ENCODE measurements at regions not wholly inside any gene's neighbourhood (a gene's known extent, or its start where the extent isn't known, plus 50 kb on each side); places are given as distances from the start of the nearest gene placed in this dataset.

GRCh38 chr14:101332281-101332680 is 229.0 kb upstream of the DIO3 start:
- no peak for DNase-seq (ENCODE audit: low read depth)
- Histone ChIP-seq H3K4me3 (ENCODE audit: low read length) (no peak overlapping the region), H3K27me3 (replicated peaks; ENCODE audit: control insufficient read depth, insufficient read depth, low read length) (peaks cover 17% of the 10 kb centered on the region), H3K36me3 (ENCODE audit: control insufficient read depth, insufficient read depth, low read length, severe bottlenecking) (no peaks in the 10 kb centered on the region), H3K9me3 (ENCODE audit: control insufficient read depth, low read length) (no peaks in the 10 kb centered on the region), H3K4me1 (ENCODE audit: control insufficient read depth, insufficient read depth, low read length) (peaks cover 2% of the 10 kb centered on the region), H3K9ac (ENCODE audit: low read length) (no peak overlapping the region)

- no peaks in the 10 kb centered on the region for H3K9me3 ChIP-seq (ENCODE audit: control insufficient read depth, low read length)
- no peaks in the 10 kb centered on the region for H3K36me3 ChIP-seq (ENCODE audit: control insufficient read depth, insufficient read depth, low read length, severe bottlenecking)
- H3K9ac ChIP-seq (ENCODE audit: low read length): no peak overlapping the region
- H3K4me3 ChIP-seq (ENCODE audit: low read length): no peak overlapping the region
- peaks cover 2% of the 10 kb centered on the region for H3K4me1 ChIP-seq (ENCODE audit: control insufficient read depth, insufficient read depth, low read length)
- no peak for DNase-seq (ENCODE audit: low read depth)
- H3K27me3 ChIP-seq (replicated peaks; ENCODE audit: control insufficient read depth, insufficient read depth, low read length): peaks cover 14% of the 10 kb centered on the region
Observed at GRCh38 chr14:101333335-101334280, 227.7 kb upstream of the DIO3 start.

- no peak overlapping the region for H3K4me3 ChIP-seq (ENCODE audit: low read length)
- H3K36me3 ChIP-seq (ENCODE audit: control insufficient read depth, insufficient read depth, low read length, severe bottlenecking): no peaks in the 10 kb centered on the region
- H3K27me3 ChIP-seq (replicated peaks; ENCODE audit: control insufficient read depth, insufficient read depth, low read length): peaks cover 20% of the 10 kb centered on the region
- peaks cover 2% of the 10 kb centered on the region for H3K4me1 ChIP-seq (ENCODE audit: control insufficient read depth, insufficient read depth, low read length)
- DNase-seq (ENCODE audit: low read depth): no peak
- H3K9ac ChIP-seq (ENCODE audit: low read length): no peak overlapping the region
- H3K9me3 ChIP-seq (ENCODE audit: control insufficient read depth, low read length): no peaks in the 10 kb centered on the region
Observed at GRCh38 chr14:101334656-101335055, 226.6 kb upstream of the DIO3 start.

GRCh38 chr14:101335061-101335661 is 226.1 kb upstream of the DIO3 start:
- Histone ChIP-seq H3K9ac (ENCODE audit: low read length) (no peak overlapping the region), H3K36me3 (ENCODE audit: control insufficient read depth, insufficient read depth, low read length, severe bottlenecking) (no peaks in the 10 kb centered on the region), H3K4me1 (ENCODE audit: control insufficient read depth, insufficient read depth, low read length) (peaks cover 2% of the 10 kb centered on the region), H3K27me3 (replicated peaks; ENCODE audit: control insufficient read depth, insufficient read depth, low read length) (peaks cover 21% of the 10 kb centered on the region), H3K9me3 (ENCODE audit: control insufficient read depth, low read length) (no peaks in the 10 kb centered on the region), H3K4me3 (ENCODE audit: low read length) (no peak overlapping the region)
- DNase-seq (ENCODE audit: low read depth): no peak

- H3K27me3 ChIP-seq (replicated peaks; ENCODE audit: control insufficient read depth, insufficient read depth, low read length): peaks cover 27% of the 10 kb centered on the region
- H3K36me3 ChIP-seq (ENCODE audit: control insufficient read depth, insufficient read depth, low read length, severe bottlenecking): no peaks in the 10 kb centered on the region
- H3K4me1 ChIP-seq (ENCODE audit: control insufficient read depth, insufficient read depth, low read length): peaks cover 2% of the 10 kb centered on the region
- no peak overlapping the region for H3K9ac ChIP-seq (ENCODE audit: low read length)
- DNase-seq (ENCODE audit: low read depth): no peak
- no peak overlapping the region for H3K4me3 ChIP-seq (ENCODE audit: low read length)
- no peaks in the 10 kb centered on the region for H3K9me3 ChIP-seq (ENCODE audit: control insufficient read depth, low read length)
Observed at GRCh38 chr14:101336183-101336582, 225.1 kb upstream of the DIO3 start.

GRCh38 chr14:101337053-101337452 is 224.2 kb upstream of the DIO3 start:
- no peak for DNase-seq (ENCODE audit: low read depth)
- Histone ChIP-seq H3K27me3 (replicated peaks; ENCODE audit: control insufficient read depth, insufficient read depth, low read length) (peaks cover 27% of the 10 kb centered on the region), H3K4me3 (ENCODE audit: low read length) (no peak overlapping the region), H3K9me3 (ENCODE audit: control insufficient read depth, low read length) (no peaks in the 10 kb centered on the region), H3K36me3 (ENCODE audit: control insufficient read depth, insufficient read depth, low read length, severe bottlenecking) (no peaks in the 10 kb centered on the region), H3K4me1 (ENCODE audit: control insufficient read depth, insufficient read depth, low read length) (peaks cover 2% of the 10 kb centered on the region), H3K9ac (ENCODE audit: low read length) (no peak overlapping the region)

- no peak for DNase-seq (ENCODE audit: low read depth)
- H3K4me1 ChIP-seq (ENCODE audit: control insufficient read depth, insufficient read depth, low read length): peaks cover 4% of the 10 kb centered on the region
- H3K9ac ChIP-seq (ENCODE audit: low read length): no peak overlapping the region
- peaks cover 21% of the 10 kb centered on the region for H3K27me3 ChIP-seq (replicated peaks; ENCODE audit: control insufficient read depth, insufficient read depth, low read length)
- peaks cover 4% of the 10 kb centered on the region for H3K9me3 ChIP-seq (ENCODE audit: control insufficient read depth, low read length)
- no peaks in the 10 kb centered on the region for H3K36me3 ChIP-seq (ENCODE audit: control insufficient read depth, insufficient read depth, low read length, severe bottlenecking)
- no peak overlapping the region for H3K4me3 ChIP-seq (ENCODE audit: low read length)
Observed at GRCh38 chr14:101340556-101340955, 220.7 kb upstream of the DIO3 start.

- Histone ChIP-seq H3K9ac (ENCODE audit: low read length) (no peak overlapping the region), H3K27me3 (replicated peaks; ENCODE audit: control insufficient read depth, insufficient read depth, low read length) (no peaks in the 10 kb centered on the region)
- no peak for DNase-seq (ENCODE audit: low read depth)
Observed at GRCh38 chr14:101347893-101348777, 213.2 kb upstream of the DIO3 start.

GRCh38 chr14:101349108-101349507 is 212.2 kb upstream of the DIO3 start:
- Histone ChIP-seq H3K9ac (ENCODE audit: low read length) (no peak overlapping the region), H3K4me1 (ENCODE audit: control insufficient read depth, insufficient read depth, low read length) (no peaks in the 10 kb centered on the region), H3K4me3 (ENCODE audit: low read length) (no peak overlapping the region), H3K9me3 (ENCODE audit: control insufficient read depth, low read length) (peaks cover 23% of the 10 kb centered on the region), H3K27me3 (replicated peaks; ENCODE audit: control insufficient read depth, insufficient read depth, low read length) (no peaks in the 10 kb centered on the region), H3K36me3 (ENCODE audit: control insufficient read depth, insufficient read depth, low read length, severe bottlenecking) (no peaks in the 10 kb centered on the region)
- DNase-seq (ENCODE audit: low read depth): no peak

More at GRCh38 chr14:101347893-101348777, 213.2 kb upstream of the DIO3 start:
- no peak overlapping the region for H3K4me3 ChIP-seq (ENCODE audit: low read length)
- H3K9me3 ChIP-seq (ENCODE audit: control insufficient read depth, low read length): peaks cover 14% of the 10 kb centered on the region
- peaks cover 3% of the 10 kb centered on the region for H3K4me1 ChIP-seq (ENCODE audit: control insufficient read depth, insufficient read depth, low read length)
- H3K36me3 ChIP-seq (ENCODE audit: control insufficient read depth, insufficient read depth, low read length, severe bottlenecking): no peaks in the 10 kb centered on the region

- peaks cover 33% of the 10 kb centered on the region for H3K9me3 ChIP-seq (ENCODE audit: control insufficient read depth, low read length)
- DNase-seq (ENCODE audit: low read depth): no peak
- no peak overlapping the region for H3K4me3 ChIP-seq (ENCODE audit: low read length)
- no peaks in the 10 kb centered on the region for H3K4me1 ChIP-seq (ENCODE audit: control insufficient read depth, insufficient read depth, low read length)
- no peak overlapping the region for H3K9ac ChIP-seq (ENCODE audit: low read length)
- H3K27me3 ChIP-seq (replicated peaks; ENCODE audit: control insufficient read depth, insufficient read depth, low read length): no peaks in the 10 kb centered on the region
- no peaks in the 10 kb centered on the region for H3K36me3 ChIP-seq (ENCODE audit: control insufficient read depth, insufficient read depth, low read length, severe bottlenecking)
Observed at GRCh38 chr14:101350021-101350420, 211.3 kb upstream of the DIO3 start.

- no peaks in the 10 kb centered on the region for H3K27me3 ChIP-seq (replicated peaks; ENCODE audit: control insufficient read depth, insufficient read depth, low read length)
- H3K9me3 ChIP-seq (ENCODE audit: control insufficient read depth, low read length): peaks cover 28% of the 10 kb centered on the region
- no peak for DNase-seq (ENCODE audit: low read depth)
- H3K36me3 ChIP-seq (ENCODE audit: control insufficient read depth, insufficient read depth, low read length, severe bottlenecking): no peaks in the 10 kb centered on the region
- H3K4me3 ChIP-seq (ENCODE audit: low read length): no peak overlapping the region
- H3K4me1 ChIP-seq (ENCODE audit: control insufficient read depth, insufficient read depth, low read length): no peaks in the 10 kb centered on the region
- H3K9ac ChIP-seq (ENCODE audit: low read length): no peak overlapping the region
Observed at GRCh38 chr14:101350691-101351090, 210.6 kb upstream of the DIO3 start.

All from adipocyte (in vitro differentiated cells).